Liver (tissue), 8 donors: ENCODE measurements at regions not wholly inside any gene's neighbourhood (a gene's known extent, or its start where the extent isn't known, plus 50 kb on each side); places are given as distances from the start of the nearest gene placed in this dataset.

ENCODE experiments used
- DNase-seq: peaks from one replicate; pipeline ENCODE4 v3.0.0-alpha.2; 2017; ENCODE audit warnings: low spot score
- H3K27ac ChIP-seq, 2 donors: one replicate each; pipeline ENCODE4 v1.7.0; 2013; ENCODE audit warnings: inconsistent platforms in 2 of 2, low read length in 2 of 2, control low read depth in 1 of 2, low read depth in 1 of 2, mild to moderate bottlenecking in 1 of 2
- H3K27me3 ChIP-seq, 4 donors: one replicate each; pipeline versions ENCODE4 v1.6.1 to v1.7.0; 2013; ENCODE audit warnings: low read length in 3 of 4, inconsistent platforms in 1 of 4, mild to moderate bottlenecking in 1 of 4, moderate library complexity in 1 of 4; ENCODE audit not compliant: control insufficient read depth in 4 of 4, insufficient read depth in 4 of 4
- H3K36me3 ChIP-seq, 4 donors: one replicate each; pipeline versions ENCODE4 v1.6.1 to v1.7.0; 2013; ENCODE audit warnings: low read length in 3 of 4, mild to moderate bottlenecking in 3 of 4, low read depth in 1 of 4, moderate library complexity in 1 of 4; ENCODE audit not compliant: control insufficient read depth in 4 of 4, insufficient read depth in 3 of 4
- H3K4me1 ChIP-seq, 4 donors: one replicate each; pipeline versions ENCODE4 v1.6.1 to v1.7.0; 2013; ENCODE audit warnings: low read length in 3 of 4, mild to moderate bottlenecking in 3 of 4, moderate library complexity in 1 of 4; ENCODE audit not compliant: control insufficient read depth in 4 of 4, insufficient read depth in 4 of 4
- H3K4me3 ChIP-seq, 3 donors: one replicate each; pipeline versions ENCODE4 v1.6.1 to v1.7.0; 2013; ENCODE audit warnings: low read length in 3 of 3, control low read depth in 1 of 3, low read depth in 1 of 3, mild to moderate bottlenecking in 1 of 3
- H3K9ac ChIP-seq, 2 donors: one replicate each; pipeline ENCODE4 v1.7.0; 2013; ENCODE audit warnings: low read length in 2 of 2, mild to moderate bottlenecking in 2 of 2, moderate library complexity in 2 of 2, control low read depth in 1 of 2, low read depth in 1 of 2
- H3K9me3 ChIP-seq, 4 donors: one replicate each; pipeline versions ENCODE4 v1.6.1 to v1.7.0; 2013; ENCODE audit warnings: low read length in 3 of 4; ENCODE audit not compliant: control insufficient read depth in 4 of 4
- EGR1 ChIP-seq, 2 donors: IDR thresholded peaks; 2 replicates each; pipeline ENCODE4 v1.6.1; 2016 to 2018; ENCODE audit warnings: antibody characterized with exemption in 2 of 2, low read depth in 2 of 2
- FOXA2 ChIP-seq: IDR thresholded peaks from 2 replicates; pipeline ENCODE4 v1.6.1; 2016; ENCODE audit warnings: antibody characterized with exemption
- GABPA ChIP-seq, 2 donors: IDR thresholded peaks in 1 of 2; conservative IDR thresholded peaks in 1 of 2; 2 replicates each; pipeline ENCODE4 v1.6.1; 2016; ENCODE audit warnings: antibody characterized with exemption in 2 of 2, mild to moderate bottlenecking in 1 of 2, moderate library complexity in 1 of 2
- NR2F2 ChIP-seq: IDR thresholded peaks from 2 replicates; pipeline ENCODE4 v1.6.1; 2016; ENCODE audit warnings: antibody characterized with exemption
- RXRA ChIP-seq, 2 donors: IDR thresholded peaks; 2 replicates each; pipeline ENCODE4 v1.6.1; 2017 to 2018; ENCODE audit warnings: antibody characterized with exemption in 2 of 2, mild to moderate bottlenecking in 1 of 2
- SP1 ChIP-seq: IDR thresholded peaks from 2 replicates; pipeline ENCODE4 v1.6.1; 2018; ENCODE audit warnings: antibody characterized with exemption, mild to moderate bottlenecking
- WGBS: extraction: QIAGEN DNeasy Blood & Tissue Kit; methylation state at CpG from one replicate; pipeline ENCODE4 v1.1.7; 2013; 5-methylcytosine and 5-hydroxymethylcytosine counted together
- TF ChIP-seq, protein P1 (sequence below): IDR thresholded peaks from 2 replicates; pipeline ENCODE4 v1.6.1; 2016; ENCODE audit warnings: antibody characterized with exemption
- TF ChIP-seq, protein P2 (sequence below): IDR thresholded peaks from 2 replicates; pipeline ENCODE4 v1.6.1; 2016; ENCODE audit warnings: antibody characterized with exemption
- TF ChIP-seq, protein P3 (sequence below): IDR thresholded peaks from 2 replicates; pipeline ENCODE4 v1.6.1; 2016; ENCODE audit warnings: antibody characterized with exemption, mild to moderate bottlenecking
- TF ChIP-seq, protein P4 (sequence below): fragments of 150-350 bp; IDR thresholded peaks from 2 replicates; pipeline ENCODE4 v1.5.1; 2017; ENCODE audit warnings: improper control_type of control experiment, low read depth, low read length; ENCODE audit not compliant: missing input control
- donor health status: healthy.
- donor health status: healthy.
- donor health status: healthy.
- donor health status: healthy.
- donor health status: healthy.

DNA sequence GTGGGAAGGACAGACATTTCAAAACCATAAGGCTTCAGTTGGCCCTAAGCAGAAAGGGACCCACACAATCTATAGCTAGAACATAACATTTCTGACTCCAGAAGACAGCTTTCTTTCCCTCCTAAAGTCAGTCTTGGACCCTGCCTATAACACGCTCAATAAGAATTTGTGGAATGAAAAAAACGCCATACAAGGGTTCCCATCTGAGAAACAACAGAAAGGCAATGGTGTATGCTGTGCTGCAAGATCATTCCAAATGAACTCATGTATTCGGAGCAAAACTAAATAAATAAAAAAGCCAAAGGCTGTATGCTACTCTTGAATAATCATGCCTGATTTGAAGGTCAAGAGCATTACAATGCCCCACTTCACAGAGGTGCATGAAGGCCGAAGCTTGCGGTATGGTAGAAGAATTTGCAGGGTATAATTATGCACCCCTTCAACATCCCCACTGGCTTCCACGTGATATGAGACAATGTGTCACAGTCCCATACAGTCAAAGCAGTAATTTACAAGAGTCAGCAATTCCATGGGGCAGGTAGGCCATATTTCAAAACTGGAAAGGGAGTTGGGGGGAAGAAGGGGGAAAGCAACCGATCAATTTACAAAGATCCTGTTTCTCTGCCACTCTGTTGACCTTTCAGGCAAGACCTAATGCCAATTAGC is 61.4 kb upstream of the SLC14A2 start (continued):
- TF ChIP-seq, protein P1, sequence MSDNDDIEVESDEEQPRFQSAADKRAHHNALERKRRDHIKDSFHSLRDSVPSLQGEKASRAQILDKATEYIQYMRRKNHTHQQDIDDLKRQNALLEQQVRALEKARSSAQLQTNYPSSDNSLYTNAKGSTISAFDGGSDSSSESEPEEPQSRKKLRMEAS = no peak
- TF ChIP-seq GABPA (IDR thresholded peaks at IDR 0.05 in 1 of 2, conservative IDR thresholded peaks at IDR 0.05 in 1 of 2) = no peak
- TF ChIP-seq EGR1 (IDR thresholded peaks at IDR 0.05; ENCODE audit: low read depth in 2 of 2) = no peak
- no peak for TF ChIP-seq FOXA2
- TF ChIP-seq, protein P2, sequence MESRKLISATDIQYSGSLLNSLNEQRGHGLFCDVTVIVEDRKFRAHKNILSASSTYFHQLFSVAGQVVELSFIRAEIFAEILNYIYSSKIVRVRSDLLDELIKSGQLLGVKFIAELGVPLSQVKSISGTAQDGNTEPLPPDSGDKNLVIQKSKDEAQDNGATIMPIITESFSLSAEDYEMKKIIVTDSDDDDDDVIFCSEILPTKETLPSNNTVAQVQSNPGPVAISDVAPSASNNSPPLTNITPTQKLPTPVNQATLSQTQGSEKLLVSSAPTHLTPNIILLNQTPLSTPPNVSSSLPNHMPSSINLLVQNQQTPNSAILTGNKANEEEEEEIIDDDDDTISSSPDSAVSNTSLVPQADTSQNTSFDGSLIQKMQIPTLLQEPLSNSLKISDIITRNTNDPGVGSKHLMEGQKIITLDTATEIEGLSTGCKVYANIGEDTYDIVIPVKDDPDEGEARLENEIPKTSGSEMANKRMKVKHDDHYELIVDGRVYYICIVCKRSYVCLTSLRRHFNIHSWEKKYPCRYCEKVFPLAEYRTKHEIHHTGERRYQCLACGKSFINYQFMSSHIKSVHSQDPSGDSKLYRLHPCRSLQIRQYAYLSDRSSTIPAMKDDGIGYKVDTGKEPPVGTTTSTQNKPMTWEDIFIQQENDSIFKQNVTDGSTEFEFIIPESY = no peak

DNA sequence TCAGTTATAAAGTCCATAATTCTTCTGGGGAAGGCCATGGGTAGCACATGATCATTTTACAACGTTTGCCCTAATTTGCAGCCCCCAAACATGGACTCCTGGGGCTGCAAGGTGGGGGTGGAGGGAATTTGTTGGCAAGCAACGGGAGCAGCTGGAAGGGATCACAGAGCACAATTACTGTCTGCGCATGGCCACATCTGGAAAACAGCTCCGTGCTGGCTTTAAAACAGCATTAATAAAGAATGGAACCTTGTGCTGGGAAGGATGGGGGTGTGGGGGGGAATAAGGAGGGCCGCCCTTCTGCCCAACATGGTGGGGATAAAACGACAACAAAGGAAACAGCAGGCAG is 60.9 kb upstream of the SLC14A2 start:
- Histone ChIP-seq H3K36me3 (no peaks in the 10 kb centered on the region), H3K9me3 (no peaks in the 10 kb centered on the region), H3K4me1 (no peaks in the 10 kb centered on the region), H3K9ac (no peak overlapping the region), H3K4me3 (no peak overlapping the region), H3K27me3 (no peaks in the 10 kb centered on the region), H3K27ac (no peak overlapping the region)
- WGBS = 73% methylated on average over 6 of the region's 6 CpGs
- no peak for DNase-seq
- TF ChIP-seq GABPA (IDR thresholded peaks at IDR 0.05 in 1 of 2, conservative IDR thresholded peaks at IDR 0.05 in 1 of 2) = no peak
- no peak for TF ChIP-seq RXRA (IDR thresholded peaks at IDR 0.05)
- TF ChIP-seq FOXA2 = no peak
- TF ChIP-seq, protein P2 = no peak
- TF ChIP-seq, protein P3, sequence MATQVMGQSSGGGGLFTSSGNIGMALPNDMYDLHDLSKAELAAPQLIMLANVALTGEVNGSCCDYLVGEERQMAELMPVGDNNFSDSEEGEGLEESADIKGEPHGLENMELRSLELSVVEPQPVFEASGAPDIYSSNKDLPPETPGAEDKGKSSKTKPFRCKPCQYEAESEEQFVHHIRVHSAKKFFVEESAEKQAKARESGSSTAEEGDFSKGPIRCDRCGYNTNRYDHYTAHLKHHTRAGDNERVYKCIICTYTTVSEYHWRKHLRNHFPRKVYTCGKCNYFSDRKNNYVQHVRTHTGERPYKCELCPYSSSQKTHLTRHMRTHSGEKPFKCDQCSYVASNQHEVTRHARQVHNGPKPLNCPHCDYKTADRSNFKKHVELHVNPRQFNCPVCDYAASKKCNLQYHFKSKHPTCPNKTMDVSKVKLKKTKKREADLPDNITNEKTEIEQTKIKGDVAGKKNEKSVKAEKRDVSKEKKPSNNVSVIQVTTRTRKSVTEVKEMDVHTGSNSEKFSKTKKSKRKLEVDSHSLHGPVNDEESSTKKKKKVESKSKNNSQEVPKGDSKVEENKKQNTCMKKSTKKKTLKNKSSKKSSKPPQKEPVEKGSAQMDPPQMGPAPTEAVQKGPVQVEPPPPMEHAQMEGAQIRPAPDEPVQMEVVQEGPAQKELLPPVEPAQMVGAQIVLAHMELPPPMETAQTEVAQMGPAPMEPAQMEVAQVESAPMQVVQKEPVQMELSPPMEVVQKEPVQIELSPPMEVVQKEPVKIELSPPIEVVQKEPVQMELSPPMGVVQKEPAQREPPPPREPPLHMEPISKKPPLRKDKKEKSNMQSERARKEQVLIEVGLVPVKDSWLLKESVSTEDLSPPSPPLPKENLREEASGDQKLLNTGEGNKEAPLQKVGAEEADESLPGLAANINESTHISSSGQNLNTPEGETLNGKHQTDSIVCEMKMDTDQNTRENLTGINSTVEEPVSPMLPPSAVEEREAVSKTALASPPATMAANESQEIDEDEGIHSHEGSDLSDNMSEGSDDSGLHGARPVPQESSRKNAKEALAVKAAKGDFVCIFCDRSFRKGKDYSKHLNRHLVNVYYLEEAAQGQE = no peak
- TF ChIP-seq NR2F2 = no peak
- TF ChIP-seq, protein P1 = no peak
- no peak for TF ChIP-seq SP1
- TF ChIP-seq, protein P4, sequence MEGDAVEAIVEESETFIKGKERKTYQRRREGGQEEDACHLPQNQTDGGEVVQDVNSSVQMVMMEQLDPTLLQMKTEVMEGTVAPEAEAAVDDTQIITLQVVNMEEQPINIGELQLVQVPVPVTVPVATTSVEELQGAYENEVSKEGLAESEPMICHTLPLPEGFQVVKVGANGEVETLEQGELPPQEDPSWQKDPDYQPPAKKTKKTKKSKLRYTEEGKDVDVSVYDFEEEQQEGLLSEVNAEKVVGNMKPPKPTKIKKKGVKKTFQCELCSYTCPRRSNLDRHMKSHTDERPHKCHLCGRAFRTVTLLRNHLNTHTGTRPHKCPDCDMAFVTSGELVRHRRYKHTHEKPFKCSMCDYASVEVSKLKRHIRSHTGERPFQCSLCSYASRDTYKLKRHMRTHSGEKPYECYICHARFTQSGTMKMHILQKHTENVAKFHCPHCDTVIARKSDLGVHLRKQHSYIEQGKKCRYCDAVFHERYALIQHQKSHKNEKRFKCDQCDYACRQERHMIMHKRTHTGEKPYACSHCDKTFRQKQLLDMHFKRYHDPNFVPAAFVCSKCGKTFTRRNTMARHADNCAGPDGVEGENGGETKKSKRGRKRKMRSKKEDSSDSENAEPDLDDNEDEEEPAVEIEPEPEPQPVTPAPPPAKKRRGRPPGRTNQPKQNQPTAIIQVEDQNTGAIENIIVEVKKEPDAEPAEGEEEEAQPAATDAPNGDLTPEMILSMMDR = no peak
